ENCODE measurements at regions not wholly inside any gene's neighbourhood (a gene's known extent, or its start where the extent isn't known, plus 50 kb on each side); places are given as distances from the start of the nearest gene placed in this dataset.

- no peak for TF ChIP-seq CTCF (optimal IDR thresholded peaks at IDR 0.05 in 1 of 3, IDR thresholded peaks at IDR 0.05 in 1 of 3, conservative IDR thresholded peaks at IDR 0.05 in 1 of 3; ENCODE audit: extremely low read depth in 1 of 3, insufficient read depth in 2 of 3, low read length in 3 of 3)
- TF ChIP-seq EZH2 (IDR thresholded peaks at IDR 0.05; ENCODE audit: low read length), result no peak
These were observed 52.4 kb upstream of the SEMA3C start for GRCh38 chr7:80971225-80971624.
